ENCODE measurements at regions not wholly inside any gene's neighbourhood (a gene's known extent, or its start where the extent isn't known, plus 50 kb on each side); places are given as distances from the start of the nearest gene placed in this dataset.

DNA sequence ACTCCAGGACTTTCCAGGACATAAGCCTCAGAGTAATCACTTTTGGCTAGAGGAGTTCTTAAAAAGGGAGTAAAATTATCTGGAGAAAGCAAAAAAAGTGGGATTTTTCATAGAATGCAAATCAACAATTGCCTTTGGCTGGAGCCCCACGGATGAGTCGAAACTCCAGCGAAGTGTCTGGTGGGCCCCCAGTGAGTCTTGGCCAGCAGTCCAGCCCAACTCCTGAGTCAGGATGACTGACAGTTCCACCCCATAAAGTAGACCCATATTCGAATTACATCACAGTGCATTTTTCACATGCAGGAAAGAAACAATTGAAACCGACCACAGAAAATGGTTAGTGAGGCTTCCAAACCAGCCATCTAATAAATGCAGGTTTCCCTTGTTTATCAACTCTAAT is 265.7 kb downstream of the BCL11B start:
- Histone ChIP-seq H3K4me3 (ENCODE audit: low read length in 2 of 2) (no peak overlapping the region), H3K9ac (ENCODE audit: low read depth in 1 of 2, low read length in 2 of 2) (no peak overlapping the region), H3K4me1 (ENCODE audit: control insufficient read depth in 2 of 2, insufficient read depth in 2 of 2, low read length in 2 of 2) (no peaks in the 10 kb centered on the region), H3K36me3 (ENCODE audit: control insufficient read depth in 2 of 2, insufficient read depth in 2 of 2, low read length in 2 of 2) (no peaks in the 10 kb centered on the region), H3K27me3 (ENCODE audit: control insufficient read depth in 2 of 2, insufficient read depth in 2 of 2, low read length in 2 of 2) (no peaks in the 10 kb centered on the region), H3K27ac (ENCODE audit: low read depth in 2 of 2, low read length in 2 of 2) (no peak overlapping the region), H3K9me3 (ENCODE audit: control insufficient read depth in 2 of 2, low read length in 2 of 2) (no peaks in the 10 kb centered on the region)

- H3K4me3 ChIP-seq (ENCODE audit: low read length in 2 of 2): no peak overlapping the region
- H3K36me3 ChIP-seq (ENCODE audit: control insufficient read depth in 2 of 2, insufficient read depth in 2 of 2, low read length in 2 of 2): no peaks in the 10 kb centered on the region
- H3K27me3 ChIP-seq (ENCODE audit: control insufficient read depth in 2 of 2, insufficient read depth in 2 of 2, low read length in 2 of 2): no peaks in the 10 kb centered on the region
- no peak overlapping the region for H3K27ac ChIP-seq (ENCODE audit: low read depth in 2 of 2, low read length in 2 of 2)
- H3K4me1 ChIP-seq (ENCODE audit: control insufficient read depth in 2 of 2, insufficient read depth in 2 of 2, low read length in 2 of 2): no peaks in the 10 kb centered on the region
- no peaks in the 10 kb centered on the region for H3K9me3 ChIP-seq (ENCODE audit: control insufficient read depth in 2 of 2, low read length in 2 of 2)
- no peak overlapping the region for H3K9ac ChIP-seq (ENCODE audit: low read depth in 1 of 2, low read length in 2 of 2)
These were observed 264.2 kb downstream of the BCL11B start for GRCh38 chr14:99007795-99008194.

DNA sequence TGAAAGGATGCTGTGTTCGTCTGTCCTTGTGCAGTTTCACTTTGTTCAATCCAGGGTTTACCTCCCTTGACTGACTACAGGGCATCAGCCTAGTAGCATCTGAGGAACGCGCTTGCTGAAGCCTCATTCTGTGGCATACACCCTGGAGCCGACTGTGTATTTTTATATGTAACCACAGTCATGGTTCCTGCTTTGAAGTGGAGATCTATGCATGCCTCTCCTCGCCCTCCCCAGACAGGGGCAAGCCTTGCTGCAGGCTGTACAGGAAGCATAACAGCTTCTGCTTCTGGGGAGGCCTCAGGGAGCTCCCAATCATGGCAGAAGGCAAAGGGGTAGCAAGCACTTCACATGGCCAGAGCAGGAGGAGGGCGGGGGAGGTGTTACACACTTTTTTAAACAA is 262.1 kb downstream of the BCL11B start:
- Histone ChIP-seq H3K27me3 (ENCODE audit: control insufficient read depth in 2 of 2, insufficient read depth in 2 of 2, low read length in 2 of 2) (no peaks in the 10 kb centered on the region), H3K4me1 (ENCODE audit: control insufficient read depth in 2 of 2, insufficient read depth in 2 of 2, low read length in 2 of 2) (no peaks in the 10 kb centered on the region), H3K27ac (ENCODE audit: low read depth in 2 of 2, low read length in 2 of 2) (no peak overlapping the region), H3K9me3 (ENCODE audit: control insufficient read depth in 2 of 2, low read length in 2 of 2) (no peaks in the 10 kb centered on the region), H3K36me3 (ENCODE audit: control insufficient read depth in 2 of 2, insufficient read depth in 2 of 2, low read length in 2 of 2) (no peaks in the 10 kb centered on the region), H3K9ac (ENCODE audit: low read depth in 1 of 2, low read length in 2 of 2) (no peak overlapping the region), H3K4me3 (ENCODE audit: low read length in 2 of 2) (no peak overlapping the region)

DNA sequence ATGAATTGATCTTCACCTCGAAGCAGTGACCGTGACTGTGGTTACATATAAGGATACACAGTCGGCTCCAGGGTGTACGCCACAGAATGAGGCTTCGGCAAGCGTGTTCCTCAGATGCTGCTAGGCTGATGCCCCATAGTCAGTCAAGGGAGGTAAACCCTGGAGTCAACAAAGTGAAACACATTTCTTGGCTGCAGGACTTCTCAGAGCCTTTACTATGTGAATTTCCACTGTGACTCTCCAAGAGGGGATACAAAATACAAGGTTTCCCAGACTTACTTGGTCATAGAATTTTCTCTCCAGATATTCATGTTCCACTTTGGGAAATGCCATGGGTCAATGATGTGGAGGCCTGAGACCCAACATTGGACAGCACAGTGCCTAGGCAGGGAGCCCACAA is 260.6 kb downstream of the BCL11B start:
- H3K4me3 ChIP-seq (ENCODE audit: low read length in 2 of 2): no peak overlapping the region
- H3K36me3 ChIP-seq (ENCODE audit: control insufficient read depth in 2 of 2, insufficient read depth in 2 of 2, low read length in 2 of 2): no peaks in the 10 kb centered on the region
- no peaks in the 10 kb centered on the region for H3K27me3 ChIP-seq (ENCODE audit: control insufficient read depth in 2 of 2, insufficient read depth in 2 of 2, low read length in 2 of 2)
- H3K9ac ChIP-seq (ENCODE audit: low read depth in 1 of 2, low read length in 2 of 2): no peak overlapping the region
- no peak overlapping the region for H3K27ac ChIP-seq (ENCODE audit: low read depth in 2 of 2, low read length in 2 of 2)
- no peaks in the 10 kb centered on the region for H3K9me3 ChIP-seq (ENCODE audit: control insufficient read depth in 2 of 2, low read length in 2 of 2)
- no peaks in the 10 kb centered on the region for H3K4me1 ChIP-seq (ENCODE audit: control insufficient read depth in 2 of 2, insufficient read depth in 2 of 2, low read length in 2 of 2)

DNA sequence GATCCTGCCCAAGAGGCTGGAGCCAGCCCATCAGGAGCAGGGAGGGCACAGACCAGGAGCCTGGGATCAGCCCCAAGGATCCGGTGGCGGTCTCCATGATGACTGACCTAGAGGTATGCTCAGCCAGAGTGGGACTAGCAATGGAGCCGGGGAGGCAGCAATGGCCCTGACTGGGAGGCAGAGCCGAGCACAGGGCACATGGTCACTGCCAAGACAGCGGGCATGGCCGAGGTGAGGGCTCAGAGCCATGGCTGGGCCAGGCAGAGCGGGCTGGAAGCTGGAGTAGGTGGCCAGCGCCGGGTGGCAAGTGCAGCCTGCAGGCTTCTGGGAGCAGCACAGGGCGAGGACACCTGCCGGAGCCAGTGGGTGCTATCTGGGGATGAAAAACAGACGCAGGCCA is 259.3 kb downstream of the BCL11B start:
- H3K9ac ChIP-seq (ENCODE audit: low read depth in 1 of 2, low read length in 2 of 2): no peak overlapping the region
- H3K4me3 ChIP-seq (ENCODE audit: low read length in 2 of 2): no peak overlapping the region
- H3K4me1 ChIP-seq (ENCODE audit: control insufficient read depth in 2 of 2, insufficient read depth in 2 of 2, low read length in 2 of 2): no peaks in the 10 kb centered on the region
- no peaks in the 10 kb centered on the region for H3K9me3 ChIP-seq (ENCODE audit: control insufficient read depth in 2 of 2, low read length in 2 of 2)
- no peaks in the 10 kb centered on the region for H3K27me3 ChIP-seq (ENCODE audit: control insufficient read depth in 2 of 2, insufficient read depth in 2 of 2, low read length in 2 of 2)
- H3K36me3 ChIP-seq (ENCODE audit: control insufficient read depth in 2 of 2, insufficient read depth in 2 of 2, low read length in 2 of 2): no peaks in the 10 kb centered on the region
- H3K27ac ChIP-seq (ENCODE audit: low read depth in 2 of 2, low read length in 2 of 2): no peak overlapping the region

GRCh38 chr14:99015833-99016232 is 256.2 kb downstream of the BCL11B start:
- H3K9ac ChIP-seq (ENCODE audit: low read depth in 1 of 2, low read length in 2 of 2): no peak overlapping the region
- H3K27ac ChIP-seq (ENCODE audit: low read depth in 2 of 2, low read length in 2 of 2): no peak overlapping the region
- H3K4me3 ChIP-seq (ENCODE audit: low read length in 2 of 2): no peak overlapping the region
- H3K27me3 ChIP-seq (ENCODE audit: control insufficient read depth in 2 of 2, insufficient read depth in 2 of 2, low read length in 2 of 2): no peaks in the 10 kb centered on the region
- no peaks in the 10 kb centered on the region for H3K9me3 ChIP-seq (ENCODE audit: control insufficient read depth in 2 of 2, low read length in 2 of 2)
- H3K4me1 ChIP-seq (ENCODE audit: control insufficient read depth in 2 of 2, insufficient read depth in 2 of 2, low read length in 2 of 2): no peaks in the 10 kb centered on the region
- H3K36me3 ChIP-seq (ENCODE audit: control insufficient read depth in 2 of 2, insufficient read depth in 2 of 2, low read length in 2 of 2): no peaks in the 10 kb centered on the region

- no peak overlapping the region for H3K9ac ChIP-seq (ENCODE audit: low read depth in 1 of 2, low read length in 2 of 2)
- H3K27me3 ChIP-seq (ENCODE audit: control insufficient read depth in 2 of 2, insufficient read depth in 2 of 2, low read length in 2 of 2): no peaks in the 10 kb centered on the region
- no peaks in the 10 kb centered on the region for H3K36me3 ChIP-seq (ENCODE audit: control insufficient read depth in 2 of 2, insufficient read depth in 2 of 2, low read length in 2 of 2)
- H3K4me1 ChIP-seq (ENCODE audit: control insufficient read depth in 2 of 2, insufficient read depth in 2 of 2, low read length in 2 of 2): no peaks in the 10 kb centered on the region
- H3K9me3 ChIP-seq (ENCODE audit: control insufficient read depth in 2 of 2, low read length in 2 of 2): no peaks in the 10 kb centered on the region
- no peak overlapping the region for H3K4me3 ChIP-seq (ENCODE audit: low read length in 2 of 2)
- no peak overlapping the region for H3K27ac ChIP-seq (ENCODE audit: low read depth in 2 of 2, low read length in 2 of 2)
These were observed 248.6 kb downstream of the BCL11B start for GRCh38 chr14:99023371-99023770.

- Histone ChIP-seq H3K9ac (ENCODE audit: low read depth in 1 of 2, low read length in 2 of 2) (no peak overlapping the region), H3K9me3 (ENCODE audit: control insufficient read depth in 2 of 2, low read length in 2 of 2) (no peaks in the 10 kb centered on the region), H3K27me3 (ENCODE audit: control insufficient read depth in 2 of 2, insufficient read depth in 2 of 2, low read length in 2 of 2) (no peaks in the 10 kb centered on the region), H3K27ac (ENCODE audit: low read depth in 2 of 2, low read length in 2 of 2) (no peak overlapping the region), H3K4me1 (ENCODE audit: control insufficient read depth in 2 of 2, insufficient read depth in 2 of 2, low read length in 2 of 2) (no peaks in the 10 kb centered on the region), H3K4me3 (ENCODE audit: low read length in 2 of 2) (no peak overlapping the region), H3K36me3 (ENCODE audit: control insufficient read depth in 2 of 2, insufficient read depth in 2 of 2, low read length in 2 of 2) (no peaks in the 10 kb centered on the region)
These were observed 247.1 kb downstream of the BCL11B start for GRCh38 chr14:99024926-99025325.

DNA sequence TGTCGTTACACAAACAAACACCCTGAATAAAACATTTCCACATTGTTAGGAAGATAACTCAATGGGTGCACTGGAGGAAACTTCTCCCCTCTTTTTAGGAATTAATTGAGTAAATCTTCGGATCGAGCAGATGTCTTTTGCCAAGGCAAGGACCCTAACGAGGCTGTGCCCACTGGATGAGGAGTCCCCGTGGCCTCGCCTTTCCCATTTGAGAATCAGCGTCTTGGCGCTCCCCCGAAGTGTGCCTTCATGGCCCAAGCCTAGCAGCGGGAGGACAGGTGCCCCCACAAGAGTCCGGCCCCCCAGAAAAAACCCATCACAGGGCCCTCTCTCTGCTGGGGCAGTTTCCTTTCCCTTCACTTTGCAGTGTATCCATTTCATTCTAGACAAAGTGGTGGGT is 246.6 kb downstream of the BCL11B start:
- no peak overlapping the region for H3K27ac ChIP-seq (ENCODE audit: low read depth in 2 of 2, low read length in 2 of 2)
- H3K36me3 ChIP-seq (ENCODE audit: control insufficient read depth in 2 of 2, insufficient read depth in 2 of 2, low read length in 2 of 2): no peaks in the 10 kb centered on the region
- no peaks in the 10 kb centered on the region for H3K4me1 ChIP-seq (ENCODE audit: control insufficient read depth in 2 of 2, insufficient read depth in 2 of 2, low read length in 2 of 2)
- H3K9ac ChIP-seq (ENCODE audit: low read depth in 1 of 2, low read length in 2 of 2): no peak overlapping the region
- H3K4me3 ChIP-seq (ENCODE audit: low read length in 2 of 2): no peak overlapping the region
- H3K9me3 ChIP-seq (ENCODE audit: control insufficient read depth in 2 of 2, low read length in 2 of 2): no peaks in the 10 kb centered on the region
- no peaks in the 10 kb centered on the region for H3K27me3 ChIP-seq (ENCODE audit: control insufficient read depth in 2 of 2, insufficient read depth in 2 of 2, low read length in 2 of 2)

DNA sequence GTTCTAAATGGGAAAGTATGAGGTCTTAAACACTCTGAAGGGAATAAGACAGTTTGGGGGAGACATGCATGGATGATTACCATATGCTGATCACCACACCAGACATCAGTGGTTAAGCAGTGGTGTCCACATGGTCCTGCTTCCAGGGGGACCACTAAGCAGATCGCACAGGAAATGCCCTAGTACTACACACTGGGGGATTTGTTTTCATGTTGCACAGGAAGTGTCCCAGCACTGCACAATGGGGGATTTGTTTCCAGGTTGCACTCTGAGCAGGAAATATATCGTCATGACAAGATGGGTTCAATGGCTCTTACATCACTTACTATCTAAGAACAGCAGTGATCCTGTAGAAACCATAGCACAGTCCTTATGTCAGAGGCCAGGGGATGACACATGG is 245.5 kb downstream of the BCL11B start:
- no peak overlapping the region for H3K9ac ChIP-seq (ENCODE audit: low read depth in 1 of 2, low read length in 2 of 2)
- H3K36me3 ChIP-seq (ENCODE audit: control insufficient read depth in 2 of 2, insufficient read depth in 2 of 2, low read length in 2 of 2): no peaks in the 10 kb centered on the region
- no peak overlapping the region for H3K27ac ChIP-seq (ENCODE audit: low read depth in 2 of 2, low read length in 2 of 2)
- H3K4me3 ChIP-seq (ENCODE audit: low read length in 2 of 2): no peak overlapping the region
- no peaks in the 10 kb centered on the region for H3K4me1 ChIP-seq (ENCODE audit: control insufficient read depth in 2 of 2, insufficient read depth in 2 of 2, low read length in 2 of 2)
- no peaks in the 10 kb centered on the region for H3K27me3 ChIP-seq (ENCODE audit: control insufficient read depth in 2 of 2, insufficient read depth in 2 of 2, low read length in 2 of 2)
- H3K9me3 ChIP-seq (ENCODE audit: control insufficient read depth in 2 of 2, low read length in 2 of 2): no peaks in the 10 kb centered on the region

- no peak overlapping the region for H3K27ac ChIP-seq (ENCODE audit: low read depth in 2 of 2, low read length in 2 of 2)
- H3K27me3 ChIP-seq (ENCODE audit: control insufficient read depth in 2 of 2, insufficient read depth in 2 of 2, low read length in 2 of 2): no peaks in the 10 kb centered on the region
- H3K4me3 ChIP-seq (ENCODE audit: low read length in 2 of 2): no peak overlapping the region
- no peaks in the 10 kb centered on the region for H3K36me3 ChIP-seq (ENCODE audit: control insufficient read depth in 2 of 2, insufficient read depth in 2 of 2, low read length in 2 of 2)
- H3K9me3 ChIP-seq (ENCODE audit: control insufficient read depth in 2 of 2, low read length in 2 of 2): no peaks in the 10 kb centered on the region
- H3K4me1 ChIP-seq (ENCODE audit: control insufficient read depth in 2 of 2, insufficient read depth in 2 of 2, low read length in 2 of 2): no peaks in the 10 kb centered on the region
- no peak overlapping the region for H3K9ac ChIP-seq (ENCODE audit: low read depth in 1 of 2, low read length in 2 of 2)
These were observed 244.0 kb downstream of the BCL11B start for GRCh38 chr14:99028041-99028440.

All from mucosa of rectum (tissue), 2 donors.